HG03064 (cell line): ENCODE measurements at regions not wholly inside any gene's neighbourhood (a gene's known extent, or its start where the extent isn't known, plus 50 kb on each side); places are given as distances from the start of the nearest gene placed in this dataset.

ENCODE experiments used
- ATAC-seq: cut with Tn5 transposase; IDR thresholded peaks from one replicate; pipeline ENCODE4 v1.9.1; 2021; ENCODE audit warnings: low read depth; ENCODE audit not compliant: unreplicated experiment

DNA sequence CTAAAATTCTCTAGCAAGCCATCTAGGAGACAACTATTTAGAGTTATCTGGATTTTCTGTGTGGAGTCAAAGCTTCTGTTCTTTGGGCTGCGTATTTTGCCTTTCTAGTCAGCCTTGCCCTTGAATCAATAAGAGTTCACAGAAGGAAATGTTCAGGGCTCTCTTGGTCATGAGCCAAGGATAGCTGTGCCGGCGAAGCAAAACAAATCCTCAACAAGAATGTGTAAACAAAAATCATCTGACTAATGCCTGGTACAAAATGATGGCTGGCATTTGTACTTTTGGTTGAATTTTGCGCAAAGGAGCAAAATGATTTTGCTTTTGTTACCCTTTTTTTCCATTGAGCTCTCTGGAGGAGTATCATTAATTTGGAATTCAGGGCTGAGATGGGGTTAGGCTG, 171.1 kb downstream of the DACT1 start:
- no peak for ATAC-seq

DNA sequence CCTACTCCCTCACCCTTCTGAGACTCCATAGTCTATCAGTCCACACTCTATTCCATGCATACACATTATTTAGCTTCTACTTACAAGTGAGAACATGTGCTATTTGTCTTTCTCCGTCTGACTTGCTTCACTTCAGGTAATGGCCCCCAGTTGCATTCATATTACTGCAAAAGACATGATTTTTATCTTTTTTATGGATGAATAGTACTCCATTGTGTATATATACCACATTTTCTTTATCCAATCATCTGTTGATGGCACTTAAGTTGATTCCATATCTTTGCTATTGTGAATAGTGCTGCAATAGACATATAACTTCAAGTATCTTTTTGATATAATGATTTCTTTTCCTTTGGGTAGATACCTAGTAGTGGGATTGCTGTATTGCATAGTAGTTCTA, 171.8 kb downstream of the DACT1 start:
- no peak for ATAC-seq

DNA sequence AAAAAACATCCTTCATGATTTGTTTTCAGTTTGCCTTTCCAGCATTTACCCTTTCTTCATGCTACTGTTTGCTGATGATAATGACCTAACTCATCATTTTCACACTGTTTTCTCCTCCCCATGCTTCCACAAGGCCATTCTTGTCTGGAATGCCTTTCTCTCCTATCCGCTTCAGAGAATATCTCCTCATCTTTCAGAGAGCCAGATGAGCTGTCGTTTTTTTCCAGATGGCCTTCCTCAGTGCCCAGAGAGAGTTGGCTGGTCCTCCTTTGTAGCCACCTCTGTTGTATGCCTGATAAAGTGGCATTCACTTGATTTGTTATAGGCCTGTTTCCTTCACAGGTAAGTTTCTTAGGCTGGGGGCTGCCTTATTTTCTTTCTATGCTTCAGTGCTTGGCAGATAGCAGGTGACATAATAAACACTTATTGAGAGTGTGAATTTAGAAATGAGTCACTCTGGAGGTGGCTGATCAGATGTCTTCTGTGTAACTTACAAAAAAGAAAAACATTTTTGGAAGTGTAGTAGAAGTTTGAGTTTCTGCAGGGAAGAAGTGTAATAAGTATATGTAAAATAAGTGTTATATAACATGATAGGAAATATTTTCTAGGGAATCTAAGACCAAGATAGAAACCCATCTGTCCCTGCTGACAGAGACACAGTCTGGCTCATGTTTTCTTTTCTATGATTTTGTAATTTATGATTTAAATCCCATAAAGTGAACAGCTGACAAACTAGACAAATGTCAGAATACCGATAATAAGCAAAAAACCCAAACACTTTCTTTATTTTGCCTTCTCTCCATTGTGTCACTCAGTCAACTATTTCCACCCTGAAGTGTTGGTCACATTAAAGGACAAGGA, 174.5 kb downstream of the DACT1 start:
- peak; percentile 78 for ATAC-seq

DNA sequence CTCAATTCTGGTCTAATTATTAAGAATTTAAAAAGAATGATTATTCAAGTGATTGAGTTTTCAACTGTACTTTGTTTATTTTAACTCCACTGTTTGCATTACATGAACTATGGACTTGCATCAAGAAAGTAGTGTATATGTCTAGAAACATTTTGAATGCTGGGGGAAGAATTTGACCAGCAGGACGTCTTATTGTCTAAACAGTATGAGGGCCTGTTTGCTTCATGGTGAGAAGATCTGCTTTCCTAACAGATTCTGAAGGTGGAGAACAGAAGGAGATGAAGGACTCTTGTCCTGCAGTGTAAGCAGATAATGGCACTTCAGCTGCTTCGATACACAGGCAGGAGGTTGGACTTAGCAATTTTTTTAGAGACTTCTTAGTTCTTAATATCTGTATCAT, 176.0 kb downstream of the DACT1 start:
- no peak for ATAC-seq

DNA sequence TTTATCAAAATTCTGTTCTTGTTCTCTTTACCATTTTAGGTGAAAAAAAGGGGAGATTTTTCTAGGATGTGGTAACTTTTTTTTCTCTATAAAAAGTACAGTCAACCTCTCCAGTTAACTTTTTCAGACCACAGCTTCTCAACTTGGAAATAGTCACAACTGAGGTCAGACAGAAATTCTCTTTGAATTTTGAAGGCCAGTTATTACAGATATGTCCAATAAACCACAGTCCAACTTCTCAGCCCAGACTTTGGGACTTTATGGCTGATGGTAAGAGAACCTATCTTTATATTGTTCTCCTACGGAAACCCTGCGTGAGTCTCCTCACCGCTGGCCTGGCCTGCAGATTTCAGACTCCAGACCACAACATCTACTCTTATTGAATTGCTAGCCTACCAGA, 176.7 kb downstream of the DACT1 start:
- ATAC-seq, result no peak

DNA sequence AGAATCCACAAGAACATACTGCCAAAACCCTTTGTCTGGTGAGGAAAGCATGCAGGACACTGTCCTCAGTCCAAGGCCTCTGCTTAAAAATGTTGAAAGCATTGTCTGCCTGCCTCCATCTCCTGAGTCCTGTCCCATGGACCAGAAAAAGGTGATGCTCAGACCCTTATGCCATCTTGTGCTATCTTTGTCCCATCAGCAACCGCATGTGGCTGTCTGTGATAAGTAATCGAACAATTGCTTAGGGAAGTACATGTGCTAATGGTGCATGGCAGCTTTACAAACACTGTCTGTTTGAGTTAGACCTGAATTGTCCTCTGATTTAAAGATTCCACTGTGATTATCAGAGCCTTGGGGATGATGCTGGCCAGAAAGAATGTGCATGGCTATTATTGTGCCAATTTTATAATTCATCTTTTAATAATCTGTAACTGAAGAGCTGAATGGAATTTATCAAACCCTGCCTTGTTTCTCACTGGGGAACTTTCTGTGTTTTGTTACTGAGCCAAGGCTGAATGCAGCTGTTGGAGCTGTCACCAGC, 177.5 kb downstream of the DACT1 start:
- ATAC-seq, result no peak

DNA sequence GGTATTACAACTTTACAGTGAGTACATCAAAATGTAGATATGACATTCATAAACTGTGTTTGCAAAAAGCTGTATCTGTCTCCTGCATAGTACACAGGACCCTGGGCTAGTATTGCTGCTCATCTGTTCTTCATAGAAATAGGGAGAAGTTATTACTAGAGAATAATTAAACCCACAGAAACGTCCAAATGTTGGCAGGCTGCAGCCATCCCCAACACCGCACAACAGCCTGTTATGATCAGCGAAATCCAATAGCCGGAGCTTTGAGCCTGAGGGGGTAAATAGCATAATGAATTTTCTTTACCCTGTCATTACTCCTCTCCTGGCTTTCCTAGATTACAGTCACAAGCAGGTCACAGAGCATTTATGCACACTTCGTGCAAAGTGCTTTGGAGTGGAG, 178.0 kb downstream of the DACT1 start:
- ATAC-seq, result no peak

DNA sequence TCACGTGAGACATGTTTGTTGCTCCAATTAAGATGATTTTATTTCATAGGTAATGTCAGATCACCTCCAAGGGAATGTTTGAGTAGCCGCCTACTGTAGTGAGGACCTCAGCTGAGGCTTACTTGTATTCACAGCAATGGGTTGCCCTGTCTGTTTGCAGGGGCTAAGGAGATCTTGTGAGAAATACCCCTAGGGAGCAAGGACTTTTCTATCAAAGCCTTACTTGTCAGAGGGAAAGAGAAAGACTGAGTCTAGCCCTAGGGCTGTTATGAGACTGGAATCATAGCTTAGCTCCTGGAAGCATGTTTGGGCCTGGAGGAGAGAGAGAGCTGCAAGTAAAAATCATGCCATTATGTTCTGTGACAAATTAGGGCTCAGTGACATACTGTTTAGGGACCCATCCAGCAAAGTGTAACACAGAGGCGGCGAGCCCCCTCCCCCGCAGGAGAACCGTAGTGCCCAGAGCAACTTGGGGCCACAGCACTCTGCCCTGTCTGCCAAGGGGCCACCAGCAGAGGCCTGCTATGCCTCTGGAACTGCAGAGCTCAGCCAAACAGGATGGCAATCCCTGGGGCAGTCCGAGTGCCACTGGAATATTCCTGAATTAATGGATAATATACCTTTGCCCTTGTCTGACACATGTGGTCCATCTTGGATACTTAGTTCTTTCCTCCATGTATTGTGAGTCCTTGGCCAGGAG, 178.8 kb downstream of the DACT1 start:
- no peak for ATAC-seq

DNA sequence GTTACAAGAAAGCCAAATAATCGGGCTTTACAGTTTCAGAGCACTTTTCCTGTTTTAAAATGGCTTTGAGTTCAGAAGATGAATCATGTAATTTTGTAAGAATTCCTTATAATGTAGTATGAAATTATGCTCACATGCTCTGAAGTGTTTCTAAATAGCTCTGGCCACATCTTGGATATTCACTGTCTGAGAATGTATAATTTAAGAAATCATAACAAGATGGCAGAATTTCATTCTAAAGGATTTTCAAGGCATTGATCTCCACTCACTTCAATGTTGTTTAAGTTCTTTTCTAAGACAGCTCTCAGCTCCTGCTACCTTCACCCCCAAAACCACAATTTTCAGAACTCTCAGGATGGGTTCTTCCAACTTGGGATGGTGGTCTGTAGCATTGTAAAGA, 180.1 kb downstream of the DACT1 start:
- ATAC-seq, result no peak

DNA sequence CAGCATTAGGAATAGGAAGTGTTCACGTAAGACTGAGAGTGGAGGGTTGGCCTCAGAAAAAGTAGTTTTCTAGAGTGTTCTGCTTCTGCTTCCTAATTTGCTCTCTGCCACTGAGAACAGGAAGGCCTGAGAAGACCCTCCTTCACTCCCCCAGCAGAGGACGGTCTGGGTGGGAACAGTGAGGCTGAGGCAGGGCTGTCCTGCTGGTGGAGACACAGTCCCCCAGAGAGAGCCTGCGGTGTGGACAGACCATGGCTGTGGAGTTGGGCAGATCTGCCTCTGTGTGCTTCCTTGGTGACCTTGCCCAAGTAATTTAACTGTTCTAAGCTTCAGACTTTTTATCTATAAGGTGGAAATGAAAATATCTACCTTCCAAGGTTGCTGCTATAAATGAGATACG, 182.3 kb downstream of the DACT1 start:
- ATAC-seq, result no peak

DNA sequence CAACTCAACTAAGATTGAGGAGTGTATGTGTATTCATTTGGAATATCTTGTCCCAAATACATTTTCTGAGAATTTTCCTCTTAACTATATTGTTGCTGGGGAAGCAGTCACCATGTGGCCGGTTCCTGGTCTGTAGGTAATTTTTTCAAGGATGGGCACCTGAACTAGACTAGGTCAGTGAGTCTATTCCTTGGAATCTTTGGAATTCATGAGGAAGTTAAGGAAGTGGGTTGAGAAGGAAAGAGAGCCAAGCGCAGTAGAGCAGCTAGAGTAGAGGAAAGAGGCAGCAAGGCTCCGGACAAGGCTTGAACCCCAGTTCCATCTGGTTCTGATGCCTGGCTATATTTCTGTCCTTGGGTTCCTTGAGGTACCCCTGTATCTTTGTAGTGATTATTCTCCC, 183.7 kb downstream of the DACT1 start:
- no peak for ATAC-seq

DNA sequence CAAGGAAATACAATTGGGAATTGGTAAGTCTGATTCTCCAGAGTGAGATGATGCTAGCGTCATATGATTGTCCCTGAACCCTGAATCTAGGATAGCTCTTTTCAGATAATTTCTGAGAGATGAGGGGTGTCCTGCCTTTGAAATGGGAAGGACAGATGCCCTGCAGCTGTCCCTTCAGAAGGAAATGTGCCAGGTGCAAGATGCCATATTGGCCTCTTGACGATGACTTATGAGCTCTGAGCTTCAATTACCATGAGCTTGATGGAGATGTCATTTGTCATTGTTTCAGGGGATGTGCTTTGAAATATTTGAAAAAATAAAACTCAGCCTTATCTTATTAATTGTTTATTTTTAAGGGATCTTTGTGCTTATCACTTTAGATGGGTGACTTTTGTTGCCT, 185.1 kb downstream of the DACT1 start:
- ATAC-seq, result no peak

DNA sequence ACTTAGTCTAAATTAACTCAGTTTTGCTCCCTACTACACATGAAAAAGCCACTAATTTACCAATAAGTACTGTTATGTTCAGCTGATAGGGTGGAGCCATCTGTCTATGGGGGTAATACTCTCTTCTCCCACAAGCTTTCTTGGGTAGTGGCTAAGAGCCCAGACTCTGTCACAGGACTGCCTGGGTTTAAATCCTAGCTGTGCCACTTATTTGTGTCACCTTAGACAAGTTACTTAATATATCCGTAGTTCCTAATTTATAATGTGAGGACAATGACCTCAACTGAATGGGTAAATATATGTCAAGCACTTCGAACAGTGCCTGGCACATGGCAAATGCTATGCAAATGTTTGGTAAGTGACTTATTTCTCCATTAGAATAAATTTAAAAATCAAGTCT, 185.6 kb downstream of the DACT1 start:
- ATAC-seq, result no peak

DNA sequence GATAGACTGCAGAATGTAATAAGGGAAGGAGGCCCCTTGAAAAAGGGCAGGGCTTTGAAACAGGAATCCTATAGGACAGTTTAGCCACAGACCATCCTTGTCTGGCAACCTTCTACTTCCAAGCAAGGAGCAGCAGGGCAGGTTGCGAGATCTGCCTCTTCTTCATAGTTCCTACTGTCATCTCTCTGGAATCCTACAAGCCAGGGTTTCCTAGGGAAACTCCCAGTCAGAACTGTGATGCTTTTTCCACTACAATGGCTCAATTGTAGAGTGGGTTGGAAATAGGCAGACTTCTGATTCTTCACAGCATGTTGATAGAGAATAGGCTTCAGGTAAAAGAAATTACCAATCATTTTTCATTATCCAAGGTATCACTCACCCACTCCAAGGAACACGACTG, 186.3 kb downstream of the DACT1 start:
- no peak for ATAC-seq

DNA sequence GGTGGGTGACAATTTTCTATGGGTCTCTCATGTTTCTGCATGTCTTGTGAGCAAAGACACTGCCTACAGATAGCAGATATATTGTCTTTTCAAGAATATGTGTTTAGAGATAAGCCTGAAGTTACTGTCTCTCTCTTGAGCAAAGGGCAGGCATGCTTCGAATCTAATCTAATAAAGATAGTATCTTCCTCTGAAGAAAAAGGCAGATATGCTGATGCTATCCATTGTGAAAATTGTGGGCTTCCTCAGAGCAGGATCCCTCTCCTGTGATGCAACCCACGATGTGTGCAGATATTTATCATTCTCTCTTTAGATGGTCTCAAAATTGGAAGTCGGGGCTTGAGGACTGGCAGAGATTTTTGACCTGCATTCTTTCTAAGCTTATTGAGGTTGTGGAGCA, 187.0 kb downstream of the DACT1 start:
- no peak for ATAC-seq

DNA sequence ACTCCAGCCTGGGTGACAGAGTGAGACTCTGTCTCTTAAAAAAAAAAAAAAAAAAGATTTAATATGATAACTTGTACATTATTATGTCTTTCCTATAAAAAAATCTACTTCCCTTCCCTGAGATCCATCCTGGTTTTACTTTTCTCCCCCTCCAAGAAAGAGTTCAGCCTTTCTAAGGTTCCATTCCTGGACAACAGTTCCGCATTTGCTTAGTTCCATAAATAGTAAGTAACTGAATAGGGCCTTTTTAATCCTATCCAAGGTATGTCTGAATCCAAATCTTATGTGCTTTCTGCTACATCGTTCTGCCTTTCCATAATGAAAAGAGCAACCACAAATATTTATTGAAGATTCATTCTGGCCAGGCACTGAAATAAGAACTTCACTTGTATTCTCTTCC, 187.8 kb downstream of the DACT1 start:
- ATAC-seq, result no peak

DNA sequence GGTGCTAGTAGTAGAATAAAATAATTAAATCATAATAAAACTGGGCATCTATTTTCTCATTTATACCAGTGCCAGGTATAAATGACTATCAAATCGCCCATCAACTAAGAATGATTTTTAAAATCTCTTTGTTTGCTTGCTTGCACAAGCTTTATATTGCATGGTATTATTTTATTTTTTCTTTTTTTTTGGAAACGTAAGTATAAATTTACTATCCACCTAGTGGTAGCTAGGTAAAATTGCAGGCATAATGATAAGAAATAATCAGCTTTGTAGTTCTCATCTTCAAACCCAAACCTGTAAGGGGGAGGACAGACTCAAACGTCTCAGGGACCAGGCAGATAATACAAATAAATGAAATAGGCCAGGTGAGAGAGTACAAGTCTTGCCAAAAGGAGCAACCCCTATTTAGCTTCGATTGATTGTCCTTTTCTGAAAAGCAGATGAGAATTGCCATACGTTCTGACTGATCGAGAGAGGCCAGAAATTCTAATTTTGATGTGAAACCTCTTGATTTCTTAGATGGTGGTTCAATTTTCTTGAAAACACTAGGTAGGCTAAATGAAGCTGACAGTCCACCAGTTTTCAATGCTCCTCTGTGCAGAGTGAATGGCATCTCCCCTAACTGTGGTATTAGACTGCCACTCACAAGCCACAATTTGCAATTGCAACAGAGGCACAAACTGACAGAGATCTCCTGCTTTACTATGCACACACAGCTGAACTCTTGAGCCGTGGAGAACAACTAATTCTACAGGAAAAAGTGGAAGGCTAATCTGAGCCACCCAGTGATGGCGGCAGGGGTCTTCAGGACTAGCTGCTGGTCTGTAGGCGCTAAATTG, 189.3 kb downstream of the DACT1 start:
- ATAC-seq, result no peak

DNA sequence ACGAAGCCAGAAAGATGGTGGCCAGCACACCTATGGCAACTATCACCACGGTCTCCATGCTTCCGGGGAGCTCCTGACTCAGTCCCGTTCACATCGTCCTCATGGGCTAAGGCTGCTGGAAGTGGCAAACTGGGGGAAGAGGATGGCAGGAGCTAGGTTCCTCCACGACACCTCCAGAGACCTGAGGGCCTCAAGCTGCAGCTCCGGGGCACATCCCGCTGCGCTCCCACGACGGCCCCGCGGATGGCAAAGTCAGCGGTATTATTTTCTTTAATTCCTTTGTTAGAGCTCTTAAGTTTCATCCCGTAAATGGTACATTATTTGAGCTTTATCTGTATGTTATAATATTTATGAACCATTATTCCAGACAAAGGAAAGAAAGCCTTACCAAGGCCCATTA, 190.5 kb downstream of the DACT1 start:
- ATAC-seq, result no peak

DNA sequence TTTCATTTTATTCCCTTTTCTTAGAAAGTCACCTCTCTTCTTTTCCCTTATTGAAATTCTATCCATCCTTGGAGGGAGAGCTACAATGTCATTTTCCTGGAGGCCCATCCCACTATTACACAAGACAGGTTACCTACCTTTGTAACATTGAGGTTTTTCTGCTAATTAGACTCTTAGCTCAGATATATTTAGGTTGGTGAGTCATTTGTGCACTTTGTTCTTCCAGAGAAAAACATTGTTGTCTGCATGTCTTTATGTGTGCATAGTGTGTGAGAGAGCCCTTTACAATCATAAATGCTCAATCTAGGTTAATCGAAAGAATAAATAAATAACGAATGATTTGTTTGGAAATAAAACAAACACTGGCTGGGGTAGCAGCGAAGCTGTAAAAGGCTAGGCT, 191.8 kb downstream of the DACT1 start:
- ATAC-seq, result no peak

DNA sequence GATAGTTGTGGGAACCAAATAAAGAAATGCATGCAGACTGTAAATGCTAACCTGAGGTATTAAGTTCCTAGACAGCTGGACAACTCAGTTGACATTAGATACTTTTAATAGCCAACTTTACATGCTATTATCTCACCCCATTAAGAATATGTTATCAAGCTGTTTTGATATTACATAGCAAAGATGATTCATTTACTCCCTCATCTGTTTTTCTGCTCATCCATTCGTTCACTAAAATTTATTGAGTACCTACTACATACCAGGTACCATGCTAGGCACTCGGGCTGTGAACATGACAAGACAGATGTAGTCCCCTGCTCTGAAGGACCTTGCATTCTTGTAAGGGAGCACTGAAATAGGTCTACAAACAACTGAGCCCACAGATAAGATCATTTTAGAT, 192.4 kb downstream of the DACT1 start:
- ATAC-seq, result no peak

DNA sequence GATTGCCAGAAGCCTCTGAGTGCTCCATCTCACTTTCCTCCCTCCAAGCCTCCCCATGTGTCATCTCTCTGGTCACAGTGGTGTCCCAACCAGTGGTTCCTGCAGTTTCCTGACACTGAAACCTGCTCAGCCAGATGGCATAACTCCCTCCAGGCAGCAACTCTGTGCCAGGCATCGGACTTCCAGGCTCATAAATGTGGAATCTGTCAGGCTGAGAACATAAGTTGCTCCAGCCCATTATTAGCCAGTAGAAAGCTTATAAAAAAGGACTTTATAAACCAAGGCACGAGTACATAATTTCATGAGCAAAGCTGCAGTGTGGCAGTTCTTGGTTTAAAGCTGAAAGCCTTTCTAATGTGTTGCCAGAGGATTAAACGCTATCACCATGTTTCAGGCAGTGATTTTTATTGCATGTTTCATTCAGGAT, 194.3 kb downstream of the DACT1 start:
- no peak for ATAC-seq
